ENCODE measurements at regions not wholly inside any gene's neighbourhood (a gene's known extent, or its start where the extent isn't known, plus 50 kb on each side); places are given as distances from the start of the nearest gene placed in this dataset.

- no peak for TF ChIP-seq CTCF (IDR thresholded peaks at IDR 0.05)
- no peak for TF ChIP-seq USF2 (IDR thresholded peaks at IDR 0.05)
- no peak for TF ChIP-seq HOXA7 (CRISPR knock-in tag; IDR thresholded peaks at IDR 0.05)
- no peak for TF ChIP-seq CEBPB (IDR thresholded peaks at IDR 0.05)
- no peak for TF ChIP-seq POLR2A (IDR thresholded peaks at IDR 0.05; ENCODE audit: low read length)
- TF ChIP-seq EP300 (IDR thresholded peaks at IDR 0.05), result no peak
- TF ChIP-seq EHMT2 (IDR thresholded peaks at IDR 0.05; ENCODE audit: low read depth), result no peak
- no peak for TF ChIP-seq ESRRA (IDR thresholded peaks at IDR 0.05; ENCODE audit: borderline replicate concordance, low read length)
Observed at GRCh38 chr15:39432912-39433348, 147.9 kb upstream of the THBS1 start.

Measured in A549 (cell line).